T-cell (primary cell): ENCODE measurements at regions not wholly inside any gene's neighbourhood (a gene's known extent, or its start where the extent isn't known, plus 50 kb on each side); places are given as distances from the start of the nearest gene placed in this dataset.
A peak's percentile ranks its signal among the peaks of the same experiment; 100 is the strongest.
"Not testable (repeated sequence)": the region's sequence is repeated elsewhere in the genome, so short reads cannot be mapped to it uniquely, and the experiment has no call there.

ENCODE experiments used
- ATAC-seq, 4 experiments: fragments of 200-7000 bp in 3 of 4; fragments of 150-1000 bp in 1 of 4; cut with Tn5 transposase; replicated peaks in 1 of 4; 1 replicate in 3 of 4; 2 replicates in 1 of 4; pipeline ENCODE4 v1.10.0; 2021; ENCODE audit warnings: moderate library complexity in 3 of 4, mild to moderate bottlenecking in 2 of 4, moderate number of reproducible peaks in 1 of 4
- CTCF ChIA-PET, 2 donors: fragments of 300-600 bp; sonication (Branson Sonifier 250); formaldehyde crosslinking; loops; one replicate each; lab custom pipeline; 2022; ENCODE audit warnings: antibody characterized with exemption in 2 of 2; lab: Charles Lee
- POLR2A ChIA-PET, 2 donors: fragments of 300-600 bp; sonication (Branson Sonifier 250); formaldehyde crosslinking; loops; one replicate each; lab custom pipeline; 2022; ENCODE audit warnings: antibody characterized with exemption in 2 of 2; lab: Charles Lee
- DNase-seq, 35 experiments: peaks; one replicate each; pipeline versions ENCODE4 v3.0.0 to v3.0.0-alpha.2; 2013 to 2023
- H3K27ac ChIP-seq: one replicate; pipeline ENCODE4 v1.5.1; 2013; ENCODE audit warnings: low read length
- H3K27me3 ChIP-seq, 2 experiments: replicated peaks in 1 of 2; 1 replicate in 1 of 2; 2 replicates in 1 of 2; pipeline versions ENCODE4 v1.6.1 to v1.7.0; 2013; ENCODE audit warnings: low read length in 1 of 2, mixed read lengths in 1 of 2; ENCODE audit not compliant: control insufficient read depth in 2 of 2, insufficient read depth in 2 of 2; ENCODE audit errors: extremely low read depth in 1 of 2
- H3K36me3 ChIP-seq, 2 donors: 1 replicate in 1 of 2; 2 replicates in 1 of 2; pipeline versions ENCODE4 v1.6.1 to v1.7.0; 2013; ENCODE audit warnings: low read length in 1 of 2; ENCODE audit not compliant: control insufficient read depth in 2 of 2, insufficient read depth in 1 of 2; ENCODE audit errors: extremely low read depth in 1 of 2
- H3K4me1 ChIP-seq, 2 experiments: 1 replicate in 1 of 2; 2 replicates in 1 of 2; pipeline versions ENCODE4 v1.6.1 to v1.7.0; 2013; ENCODE audit warnings: low read length in 2 of 2, mixed read lengths in 1 of 2; ENCODE audit not compliant: insufficient read depth in 2 of 2, control insufficient read depth in 1 of 2; ENCODE audit errors: extremely low read depth in 1 of 2
- H3K4me3 ChIP-seq, 2 donors: 1 replicate in 1 of 2; 2 replicates in 1 of 2; pipeline versions ENCODE4 v1.5.1 to v1.7.0; 2013; ENCODE audit warnings: mild to moderate bottlenecking in 2 of 2, low read length in 1 of 2, moderate library complexity in 1 of 2; ENCODE audit not compliant: control insufficient read depth in 1 of 2; ENCODE audit errors: extremely low read depth in 1 of 2
- H3K9me3 ChIP-seq: 2 replicates; pipeline ENCODE4 v1.7.0; 2013
- H3K27ac Mint-ChIP-seq, 2 donors: one replicate each; pipeline ENCODE4 v1.8.0; 2020 to 2021; ENCODE audit warnings: mild to moderate bottlenecking in 2 of 2, mixed read lengths in 2 of 2
- H3K27me3 Mint-ChIP-seq, 2 donors: one replicate each; pipeline ENCODE4 v1.8.0; 2021 to 2022; ENCODE audit warnings: mixed read lengths in 2 of 2
- H3K36me3 Mint-ChIP-seq: one replicate; pipeline ENCODE4 v1.8.0; 2021; ENCODE audit warnings: mixed read lengths
- H3K4me1 Mint-ChIP-seq, 3 donors: one replicate each; pipeline ENCODE4 v1.8.0; 2020 to 2022; ENCODE audit warnings: mixed read lengths in 3 of 3, mild to moderate bottlenecking in 1 of 3
- H3K4me3 Mint-ChIP-seq, 3 donors: one replicate each; pipeline ENCODE4 v1.8.0; 2020 to 2022; ENCODE audit warnings: mild to moderate bottlenecking in 3 of 3, mixed read lengths in 3 of 3, moderate library complexity in 3 of 3
- H3K9me3 Mint-ChIP-seq, 3 donors: one replicate each; pipeline ENCODE4 v1.8.0; 2020 to 2022; ENCODE audit warnings: mixed read lengths in 3 of 3
- WGBS: methylation state at CpG from one replicate; pipeline ENCODE4 v1.1.5; 2013; ENCODE audit warnings: missing lambda C conversion rate; ENCODE audit not compliant: insufficient coverage; 5-methylcytosine and 5-hydroxymethylcytosine counted together

DNA sequence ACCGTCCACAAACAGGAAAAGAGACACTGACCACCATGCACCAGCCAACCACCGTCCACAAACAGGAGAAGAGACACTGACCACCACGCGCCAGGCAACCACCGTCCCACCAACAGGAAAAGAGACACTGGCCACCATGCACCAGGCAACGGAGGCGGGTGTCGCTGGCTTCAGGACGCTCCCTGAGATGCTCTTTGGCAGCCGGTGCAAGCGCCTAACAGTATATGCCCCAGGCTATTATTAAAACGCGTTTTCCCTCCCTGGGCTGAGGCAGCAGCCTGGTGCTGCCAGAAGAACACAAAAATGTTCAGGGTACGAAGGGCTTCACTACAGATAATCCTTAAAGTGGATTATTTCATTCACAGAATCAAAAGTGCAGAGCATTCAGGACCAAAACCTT lies 235.1 kb downstream of the DLL1 start:
- H3K4me3 Mint-ChIP-seq, H3K27ac Mint-ChIP-seq, H3K4me3 ChIP-seq, DNase-seq, H3K36me3 ChIP-seq, H3K4me1 ChIP-seq, H3K9me3 Mint-ChIP-seq, H3K27me3 Mint-ChIP-seq, ATAC-seq, H3K27ac ChIP-seq, H3K4me1 Mint-ChIP-seq, CTCF ChIA-PET, H3K9me3 ChIP-seq, POLR2A ChIA-PET, H3K36me3 Mint-ChIP-seq: not testable (repeated sequence)
- 86% methylated on average over 9 of the region's 14 CpGs for WGBS
- peaks cover 0 to 18% of the 10 kb centered on the region in 2 experiments for H3K27me3 ChIP-seq

DNA sequence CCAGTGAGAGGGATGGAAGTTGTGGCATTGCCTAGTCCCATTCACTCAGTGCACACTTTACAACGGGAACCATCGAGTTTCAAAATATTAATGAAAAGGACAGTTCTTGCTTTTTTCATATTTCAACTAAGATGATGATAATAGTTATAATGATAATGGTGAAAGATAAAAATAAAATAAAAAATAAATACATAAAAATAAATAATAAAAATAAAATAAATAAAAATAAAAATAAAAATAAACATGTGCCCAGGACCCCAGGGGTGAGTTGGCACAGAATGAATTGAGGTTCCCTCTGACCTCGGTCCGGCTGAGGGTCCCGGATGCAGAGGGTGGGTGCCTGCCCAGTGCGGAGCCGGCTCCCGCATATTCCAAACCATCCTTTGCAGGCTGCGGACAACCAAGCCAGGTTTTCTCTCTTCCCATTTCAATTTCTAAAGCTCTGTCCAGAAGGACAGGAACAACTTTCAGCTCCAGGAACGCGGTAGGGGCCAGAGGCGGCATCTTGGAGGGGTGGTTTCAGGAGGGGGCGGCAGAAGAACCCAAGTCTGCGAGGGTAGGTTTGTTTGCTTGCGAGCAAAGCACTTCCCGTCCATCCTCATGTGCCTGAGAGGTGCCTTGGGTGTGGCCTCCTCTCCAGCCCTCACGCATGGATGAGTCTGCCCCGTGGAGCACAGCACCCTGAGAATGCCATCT lies 236.8 kb downstream of the DLL1 start:
- Mint-ChIP-seq H3K9me3 (no peaks in the 10 kb centered on the region), H3K4me1 (peaks cover 0 to under 1% (median 0%) of the 10 kb centered on the region in 3 donors), H3K27ac (no peak overlapping the region), H3K36me3 (no peaks in the 10 kb centered on the region), H3K4me3 (no peak overlapping the region), H3K27me3 (peaks cover 0 to 2% of the 10 kb centered on the region in 2 donors)
- CTCF ChIA-PET: no interaction called here
- Histone ChIP-seq H3K9me3 (no peaks in the 10 kb centered on the region), H3K27me3 (peaks cover 0 to 27% of the 10 kb centered on the region in 2 experiments), H3K4me3 (no peak overlapping the region), H3K27ac (no peak overlapping the region), H3K4me1 (no peaks in the 10 kb centered on the region), H3K36me3 (no peaks in the 10 kb centered on the region)
- DNase-seq (no peak), ATAC-seq (no peak)
- POLR2A ChIA-PET: no interaction called here
- WGBS: 88% methylated on average over 8 of the region's 18 CpGs

DNA sequence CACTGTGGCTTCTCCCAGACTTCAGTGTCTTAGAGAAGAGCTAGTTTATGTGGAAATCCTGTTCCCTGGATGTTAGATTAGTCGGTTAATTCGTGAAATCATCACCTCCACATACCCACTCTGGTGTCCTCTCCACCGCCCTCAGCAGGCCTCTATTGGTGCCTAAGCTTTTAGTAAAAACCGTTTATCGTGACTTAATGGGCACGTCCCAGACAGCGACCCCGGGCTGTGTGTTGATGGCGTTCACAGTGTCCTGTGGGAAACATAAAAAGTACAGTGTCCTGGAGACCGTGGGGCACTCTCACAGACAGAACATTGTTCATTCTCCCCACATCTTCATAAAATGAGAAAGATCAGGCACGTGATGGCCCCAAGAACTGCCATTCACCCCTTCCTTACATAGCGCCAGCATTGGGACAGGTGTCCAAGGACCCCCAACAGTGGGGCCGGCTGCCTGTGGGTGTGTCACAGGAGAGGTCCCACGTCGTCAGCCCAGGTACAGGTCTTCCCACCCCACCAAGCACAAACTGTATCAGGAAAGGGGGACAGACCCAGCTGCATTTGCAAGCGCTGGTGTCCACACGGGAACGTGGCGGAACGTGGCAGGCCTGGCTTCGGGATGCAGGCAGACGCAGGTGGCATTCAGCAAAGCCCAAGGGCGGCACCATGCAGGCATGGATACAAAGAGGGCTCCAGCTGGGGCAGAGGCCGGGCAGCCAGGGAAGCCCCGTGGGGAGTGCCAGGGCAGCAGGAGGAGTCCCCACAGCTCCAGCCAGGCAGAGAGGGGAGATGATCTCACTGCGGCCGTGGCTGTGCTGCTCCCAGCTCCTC lies 237.7 kb downstream of the DLL1 start:
- DNase-seq: peak in 1 of 35 experiments; percentile 16
- H3K4me3 ChIP-seq: no peak overlapping the region
- H3K9me3 Mint-ChIP-seq: no peaks in the 10 kb centered on the region
- H3K27me3 ChIP-seq: peaks cover 0 to 31% of the 10 kb centered on the region in 2 experiments
- H3K4me3 Mint-ChIP-seq: no peak overlapping the region
- no peaks in the 10 kb centered on the region for H3K4me1 ChIP-seq
- no peak for ATAC-seq
- POLR2A ChIA-PET: no interaction called here
- peaks cover 0 to 2% of the 10 kb centered on the region in 2 donors for H3K27me3 Mint-ChIP-seq
- no peak overlapping the region for H3K27ac ChIP-seq
- H3K4me1 Mint-ChIP-seq: peaks cover 0 to 3% (median 0%) of the 10 kb centered on the region in 3 donors
- WGBS: 83% methylated on average over 13 of the region's 27 CpGs
- no peaks in the 10 kb centered on the region for H3K36me3 ChIP-seq
- no peaks in the 10 kb centered on the region for H3K36me3 Mint-ChIP-seq
- H3K27ac Mint-ChIP-seq: no peak overlapping the region
- CTCF ChIA-PET: no interaction called here
- no peaks in the 10 kb centered on the region for H3K9me3 ChIP-seq

DNA sequence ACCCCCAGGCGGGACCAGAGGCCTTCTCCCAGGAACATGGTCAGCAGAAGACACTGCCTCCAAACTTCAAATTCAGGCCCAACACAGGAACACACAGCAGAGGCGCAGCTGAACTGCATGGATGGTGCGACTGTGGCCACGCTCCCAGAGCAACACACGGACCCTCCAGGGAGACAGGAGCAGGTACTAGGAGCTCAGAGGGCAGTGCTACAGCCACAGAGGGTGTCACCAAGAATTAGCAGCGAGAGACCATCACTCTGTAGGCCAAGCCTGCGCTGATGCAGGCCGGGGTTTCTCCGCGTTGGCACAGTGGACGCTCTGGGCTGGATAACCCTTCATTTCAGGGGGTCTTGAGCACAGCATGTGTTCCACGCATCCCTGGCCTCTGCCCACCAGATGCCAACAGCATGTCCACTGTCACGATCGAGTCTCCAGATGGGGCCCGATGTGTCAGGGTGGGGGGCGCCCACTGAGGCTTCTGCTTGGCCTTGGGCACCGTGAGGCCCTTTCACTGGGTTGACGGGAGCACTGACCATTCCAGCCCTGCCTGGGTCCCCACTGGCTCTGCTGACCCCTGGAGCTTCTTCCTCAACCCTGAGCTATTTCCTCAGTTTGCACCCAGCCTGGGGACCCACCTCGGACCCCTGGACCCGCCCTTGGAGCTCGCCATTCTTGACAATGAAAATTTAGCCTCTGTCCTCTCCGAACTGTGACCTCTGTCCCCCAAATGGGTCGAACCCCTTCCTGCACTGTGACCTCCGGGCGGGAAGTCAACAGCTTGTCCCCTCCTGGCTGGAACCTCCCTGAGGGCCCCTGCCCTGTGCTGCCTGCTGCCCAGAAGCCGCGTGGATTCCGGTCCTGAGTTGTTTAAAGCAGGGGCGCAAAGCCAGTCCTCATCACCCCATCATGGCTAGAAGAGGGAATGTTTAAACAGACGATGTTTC lies 239.4 kb downstream of the DLL1 start:
- no peak overlapping the region for H3K4me3 ChIP-seq
- ATAC-seq (no peak), DNase-seq (peak in 1 of 35 experiments; percentile 13)
- Mint-ChIP-seq H3K27ac (no peak overlapping the region), H3K27me3 (peaks cover 2 to 3% of the 10 kb centered on the region in 2 donors), H3K4me3 (no peak overlapping the region), H3K4me1 (peaks cover 0 to 3% (median 0%) of the 10 kb centered on the region in 3 donors), H3K9me3 (no peaks in the 10 kb centered on the region), H3K36me3 (no peaks in the 10 kb centered on the region)
- no peak overlapping the region for H3K27ac ChIP-seq
- ChIA-PET POLR2A (no interaction called here), CTCF (no interaction called here)
- no peaks in the 10 kb centered on the region for H3K4me1 ChIP-seq
- peaks cover 0 to 31% of the 10 kb centered on the region in 2 experiments for H3K27me3 ChIP-seq
- 89% methylated on average over 25 of the region's 30 CpGs for WGBS
- H3K36me3 ChIP-seq: no peaks in the 10 kb centered on the region
- H3K9me3 ChIP-seq: no peaks in the 10 kb centered on the region

DNA sequence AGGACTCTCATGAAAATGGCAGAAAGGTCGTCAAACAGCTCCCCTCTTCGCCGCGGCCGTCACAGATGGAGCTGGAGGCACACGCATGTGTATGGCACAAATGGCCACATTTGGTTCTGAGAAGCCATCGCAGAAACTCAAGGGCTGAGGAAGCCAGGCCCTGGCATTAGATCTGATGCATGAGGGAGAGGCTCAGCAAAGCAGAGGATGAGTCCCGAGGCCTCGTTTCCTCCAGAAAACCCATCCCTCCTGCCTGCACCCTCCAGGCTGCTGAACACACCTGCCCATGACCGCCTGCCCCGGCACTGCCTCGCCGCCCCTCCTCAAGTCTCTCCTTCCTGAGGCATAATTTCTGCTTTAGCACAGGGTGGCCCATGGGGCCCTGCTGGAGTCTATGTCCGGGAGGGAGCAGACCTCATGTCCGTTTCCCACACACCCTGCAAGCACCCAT lies 240.3 kb downstream of the DLL1 start:
- no peaks in the 10 kb centered on the region for H3K9me3 ChIP-seq
- 94% methylated on average over 10 of the region's 15 CpGs for WGBS
- H3K27ac ChIP-seq: no peak overlapping the region
- POLR2A ChIA-PET: no interaction called here
- Mint-ChIP-seq H3K4me1 (peaks cover 0 to 3% (median 0%) of the 10 kb centered on the region in 3 donors), H3K27ac (no peak overlapping the region), H3K27me3 (peaks cover 3 to 5% of the 10 kb centered on the region in 2 donors), H3K9me3 (no peaks in the 10 kb centered on the region), H3K4me3 (no peak overlapping the region), H3K36me3 (no peaks in the 10 kb centered on the region)
- no peaks in the 10 kb centered on the region for H3K36me3 ChIP-seq
- H3K4me1 ChIP-seq: no peaks in the 10 kb centered on the region
- CTCF ChIA-PET: no interaction called here
- no peak overlapping the region for H3K4me3 ChIP-seq
- DNase-seq (peak in 1 of 35 experiments; percentile 11), ATAC-seq (no peak)
- peaks cover 0 to 34% of the 10 kb centered on the region in 2 experiments for H3K27me3 ChIP-seq
